HL-60 (cell line): ENCODE measurements at regions not wholly inside any gene's neighbourhood (a gene's known extent, or its start where the extent isn't known, plus 50 kb on each side); places are given as distances from the start of the nearest gene placed in this dataset.

Experiments
- GABPA ChIP-seq: IDR thresholded peaks from 2 replicates; pipeline ENCODE4 v1.6.1; 2012; ENCODE audit warnings: low read depth
- POLR2AphosphoS5 ChIP-seq: IDR thresholded peaks from 2 replicates; pipeline ENCODE4 v1.6.1; 2012; ENCODE audit warnings: low read depth
- SPI1 ChIP-seq: IDR thresholded peaks from 2 replicates; pipeline ENCODE4 v1.6.1; 2012; ENCODE audit warnings: low read depth, mild to moderate bottlenecking, borderline replicate concordance
- TF ChIP-seq, protein P1 (sequence below): IDR thresholded peaks from one replicate; pipeline ENCODE4 v1.5.1; 2011; ENCODE audit warnings: low read length, control low read depth, inconsistent platforms; ENCODE audit not compliant: insufficient read depth
- TF ChIP-seq, protein P2 (sequence below): IDR thresholded peaks from 2 replicates; pipeline ENCODE4 v1.6.1; 2012; ENCODE audit warnings: low read depth; ENCODE audit not compliant: insufficient replicate concordance

DNA sequence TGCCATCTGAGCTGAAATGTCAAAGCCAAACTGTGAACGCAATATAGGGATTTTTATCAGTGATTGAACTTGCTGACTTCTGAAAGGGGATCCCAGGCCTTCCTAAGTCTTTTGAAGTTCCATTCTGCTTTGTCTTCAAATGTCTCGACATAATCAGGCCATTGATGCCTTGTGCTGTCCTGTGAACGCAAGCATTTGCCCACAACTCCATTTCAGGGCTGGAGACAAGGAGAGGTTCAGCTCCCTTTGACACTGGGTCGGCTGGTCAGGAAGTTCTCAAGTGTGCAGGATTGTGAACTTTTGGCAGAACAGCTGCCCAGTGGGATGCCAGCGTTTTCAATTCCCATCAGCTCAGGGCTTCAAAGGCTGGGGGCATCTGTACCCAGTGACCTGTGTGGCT, 345.3 kb downstream of the NUAK1 start:
- TF ChIP-seq POLR2AphosphoS5, result no peak
- TF ChIP-seq, protein P1, sequence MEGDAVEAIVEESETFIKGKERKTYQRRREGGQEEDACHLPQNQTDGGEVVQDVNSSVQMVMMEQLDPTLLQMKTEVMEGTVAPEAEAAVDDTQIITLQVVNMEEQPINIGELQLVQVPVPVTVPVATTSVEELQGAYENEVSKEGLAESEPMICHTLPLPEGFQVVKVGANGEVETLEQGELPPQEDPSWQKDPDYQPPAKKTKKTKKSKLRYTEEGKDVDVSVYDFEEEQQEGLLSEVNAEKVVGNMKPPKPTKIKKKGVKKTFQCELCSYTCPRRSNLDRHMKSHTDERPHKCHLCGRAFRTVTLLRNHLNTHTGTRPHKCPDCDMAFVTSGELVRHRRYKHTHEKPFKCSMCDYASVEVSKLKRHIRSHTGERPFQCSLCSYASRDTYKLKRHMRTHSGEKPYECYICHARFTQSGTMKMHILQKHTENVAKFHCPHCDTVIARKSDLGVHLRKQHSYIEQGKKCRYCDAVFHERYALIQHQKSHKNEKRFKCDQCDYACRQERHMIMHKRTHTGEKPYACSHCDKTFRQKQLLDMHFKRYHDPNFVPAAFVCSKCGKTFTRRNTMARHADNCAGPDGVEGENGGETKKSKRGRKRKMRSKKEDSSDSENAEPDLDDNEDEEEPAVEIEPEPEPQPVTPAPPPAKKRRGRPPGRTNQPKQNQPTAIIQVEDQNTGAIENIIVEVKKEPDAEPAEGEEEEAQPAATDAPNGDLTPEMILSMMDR, result no peak
- TF ChIP-seq, protein P2, sequence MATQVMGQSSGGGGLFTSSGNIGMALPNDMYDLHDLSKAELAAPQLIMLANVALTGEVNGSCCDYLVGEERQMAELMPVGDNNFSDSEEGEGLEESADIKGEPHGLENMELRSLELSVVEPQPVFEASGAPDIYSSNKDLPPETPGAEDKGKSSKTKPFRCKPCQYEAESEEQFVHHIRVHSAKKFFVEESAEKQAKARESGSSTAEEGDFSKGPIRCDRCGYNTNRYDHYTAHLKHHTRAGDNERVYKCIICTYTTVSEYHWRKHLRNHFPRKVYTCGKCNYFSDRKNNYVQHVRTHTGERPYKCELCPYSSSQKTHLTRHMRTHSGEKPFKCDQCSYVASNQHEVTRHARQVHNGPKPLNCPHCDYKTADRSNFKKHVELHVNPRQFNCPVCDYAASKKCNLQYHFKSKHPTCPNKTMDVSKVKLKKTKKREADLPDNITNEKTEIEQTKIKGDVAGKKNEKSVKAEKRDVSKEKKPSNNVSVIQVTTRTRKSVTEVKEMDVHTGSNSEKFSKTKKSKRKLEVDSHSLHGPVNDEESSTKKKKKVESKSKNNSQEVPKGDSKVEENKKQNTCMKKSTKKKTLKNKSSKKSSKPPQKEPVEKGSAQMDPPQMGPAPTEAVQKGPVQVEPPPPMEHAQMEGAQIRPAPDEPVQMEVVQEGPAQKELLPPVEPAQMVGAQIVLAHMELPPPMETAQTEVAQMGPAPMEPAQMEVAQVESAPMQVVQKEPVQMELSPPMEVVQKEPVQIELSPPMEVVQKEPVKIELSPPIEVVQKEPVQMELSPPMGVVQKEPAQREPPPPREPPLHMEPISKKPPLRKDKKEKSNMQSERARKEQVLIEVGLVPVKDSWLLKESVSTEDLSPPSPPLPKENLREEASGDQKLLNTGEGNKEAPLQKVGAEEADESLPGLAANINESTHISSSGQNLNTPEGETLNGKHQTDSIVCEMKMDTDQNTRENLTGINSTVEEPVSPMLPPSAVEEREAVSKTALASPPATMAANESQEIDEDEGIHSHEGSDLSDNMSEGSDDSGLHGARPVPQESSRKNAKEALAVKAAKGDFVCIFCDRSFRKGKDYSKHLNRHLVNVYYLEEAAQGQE, result no peak
- no peak for TF ChIP-seq GABPA
- no peak for TF ChIP-seq SPI1
